Right atrium auricular region (tissue), 2 donors: ENCODE measurements at regions not wholly inside any gene's neighbourhood (a gene's known extent, or its start where the extent isn't known, plus 50 kb on each side); places are given as distances from the start of the nearest gene placed in this dataset.

Experiments used
- DNase-seq: peaks from one replicate; pipeline ENCODE4 v3.0.0-alpha.2; 2019; ENCODE audit warnings: low spot score
- H3K27ac ChIP-seq, 2 donors: fragments of 200-600 bp; sonication (generic); 1 replicate in 1 of 2; 2 replicates in 1 of 2; pipeline ENCODE4 v1.5.1; 2016 to 2019
- H3K27me3 ChIP-seq, 2 donors: fragments of 200-600 bp; sonication (generic); one replicate each; pipeline versions ENCODE4 v1.5.1 to v1.6.0; 2017 to 2019
- H3K36me3 ChIP-seq: fragments of 200-600 bp; sonication (generic); one replicate; pipeline ENCODE4 v1.5.1; 2016
- H3K4me1 ChIP-seq, 2 donors: fragments of 200-600 bp; sonication (generic); one replicate each; pipeline versions ENCODE4 v1.5.1 to v1.6.0; 2017 to 2019
- H3K4me3 ChIP-seq, 2 donors: fragments of 200-600 bp; sonication (generic); 1 replicate in 1 of 2; 2 replicates in 1 of 2; pipeline ENCODE4 v1.5.1; 2017 to 2019; ENCODE audit warnings: mild to moderate bottlenecking in 1 of 2, moderate library complexity in 1 of 2
- H3K9me3 ChIP-seq, 2 donors: fragments of 200-600 bp; sonication (generic); one replicate each; pipeline ENCODE4 v1.5.1; 2019
- CTCF ChIP-seq, 2 donors: fragments of 200-600 bp; sonication (generic); IDR thresholded peaks; one replicate each; pipeline ENCODE4 v1.5.1; 2019; ENCODE audit warnings: antibody characterized with exemption in 2 of 2

GRCh38 chr1:58993403-58993802 lies 209.6 kb upstream of the JUN start:
- TF ChIP-seq CTCF (IDR thresholded peaks at IDR 0.05) = no peak
- Histone ChIP-seq H3K4me3 (no peak overlapping the region), H3K9me3 (no peaks in the 10 kb centered on the region), H3K27me3 (no peaks in the 10 kb centered on the region), H3K36me3 (no peaks in the 10 kb centered on the region), H3K27ac (no peak overlapping the region), H3K4me1 (no peaks in the 10 kb centered on the region)
- no peak for DNase-seq

- DNase-seq = no peak
- Histone ChIP-seq H3K9me3 (no peaks in the 10 kb centered on the region), H3K4me3 (no peak overlapping the region), H3K36me3 (no peaks in the 10 kb centered on the region), H3K27ac (no peak overlapping the region), H3K27me3 (no peaks in the 10 kb centered on the region), H3K4me1 (no peaks in the 10 kb centered on the region)
- TF ChIP-seq CTCF (IDR thresholded peaks at IDR 0.05) = no peak
Observed at GRCh38 chr1:58994664-58995063, 210.8 kb upstream of the JUN start.

- Histone ChIP-seq H3K27me3 (no peaks in the 10 kb centered on the region), H3K9me3 (no peaks in the 10 kb centered on the region), H3K4me3 (no peak overlapping the region), H3K27ac (no peak overlapping the region), H3K4me1 (no peaks in the 10 kb centered on the region), H3K36me3 (no peaks in the 10 kb centered on the region)
- no peak for DNase-seq
- no peak for TF ChIP-seq CTCF (IDR thresholded peaks at IDR 0.05)
Observed at GRCh38 chr1:58996341-58997059, 212.7 kb upstream of the JUN start.

GRCh38 chr1:58997060-58997411 lies 213.2 kb upstream of the JUN start:
- H3K27me3 ChIP-seq = no peaks in the 10 kb centered on the region
- no peak for TF ChIP-seq CTCF (IDR thresholded peaks at IDR 0.05)
- no peaks in the 10 kb centered on the region for H3K36me3 ChIP-seq
- H3K27ac ChIP-seq = no peak overlapping the region
- H3K9me3 ChIP-seq = no peaks in the 10 kb centered on the region
- H3K4me3 ChIP-seq = no peak overlapping the region
- no peaks in the 10 kb centered on the region for H3K4me1 ChIP-seq
- DNase-seq = no peak

- H3K9me3 ChIP-seq = no peaks in the 10 kb centered on the region
- DNase-seq = no peak
- no peak for TF ChIP-seq CTCF (IDR thresholded peaks at IDR 0.05)
- H3K27ac ChIP-seq = no peak overlapping the region
- H3K27me3 ChIP-seq = no peaks in the 10 kb centered on the region
- no peaks in the 10 kb centered on the region for H3K4me1 ChIP-seq
- no peak overlapping the region for H3K4me3 ChIP-seq
- H3K36me3 ChIP-seq = no peaks in the 10 kb centered on the region
Observed at GRCh38 chr1:58997637-58998036, 213.8 kb upstream of the JUN start.

- H3K9me3 ChIP-seq = no peaks in the 10 kb centered on the region
- TF ChIP-seq CTCF (IDR thresholded peaks at IDR 0.05) = no peak
- H3K4me3 ChIP-seq = no peak overlapping the region
- DNase-seq = no peak
- H3K27me3 ChIP-seq = no peaks in the 10 kb centered on the region
- H3K27ac ChIP-seq = no peak overlapping the region
- H3K4me1 ChIP-seq = no peaks in the 10 kb centered on the region
- H3K36me3 ChIP-seq = no peaks in the 10 kb centered on the region
Observed at GRCh38 chr1:58999676-59000075, 215.8 kb upstream of the JUN start.
